ENCODE measurements at regions not wholly inside any gene's neighbourhood (a gene's known extent, or its start where the extent isn't known, plus 50 kb on each side); places are given as distances from the start of the nearest gene placed in this dataset.

DNA sequence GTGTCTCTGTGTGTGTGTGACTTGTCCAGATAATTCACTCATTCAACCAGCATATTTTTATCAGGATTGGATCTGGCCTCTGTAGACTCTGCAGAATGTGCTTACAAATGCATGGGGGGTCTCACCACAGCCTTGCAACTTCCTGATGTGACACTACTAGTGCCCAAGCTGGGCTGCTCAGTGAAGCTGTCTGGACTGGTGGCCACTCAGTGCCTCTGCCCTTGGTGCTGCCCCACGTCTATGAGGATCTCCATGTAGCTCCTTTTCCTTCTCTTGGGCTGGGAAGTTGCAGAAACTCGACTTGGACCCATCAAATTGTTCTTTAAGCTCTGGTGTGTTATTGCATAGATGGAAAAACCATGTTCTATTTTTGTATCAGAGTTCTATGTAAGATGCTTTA lies 75.8 kb downstream of the NRN1 start:
- TF ChIP-seq, protein P1, sequence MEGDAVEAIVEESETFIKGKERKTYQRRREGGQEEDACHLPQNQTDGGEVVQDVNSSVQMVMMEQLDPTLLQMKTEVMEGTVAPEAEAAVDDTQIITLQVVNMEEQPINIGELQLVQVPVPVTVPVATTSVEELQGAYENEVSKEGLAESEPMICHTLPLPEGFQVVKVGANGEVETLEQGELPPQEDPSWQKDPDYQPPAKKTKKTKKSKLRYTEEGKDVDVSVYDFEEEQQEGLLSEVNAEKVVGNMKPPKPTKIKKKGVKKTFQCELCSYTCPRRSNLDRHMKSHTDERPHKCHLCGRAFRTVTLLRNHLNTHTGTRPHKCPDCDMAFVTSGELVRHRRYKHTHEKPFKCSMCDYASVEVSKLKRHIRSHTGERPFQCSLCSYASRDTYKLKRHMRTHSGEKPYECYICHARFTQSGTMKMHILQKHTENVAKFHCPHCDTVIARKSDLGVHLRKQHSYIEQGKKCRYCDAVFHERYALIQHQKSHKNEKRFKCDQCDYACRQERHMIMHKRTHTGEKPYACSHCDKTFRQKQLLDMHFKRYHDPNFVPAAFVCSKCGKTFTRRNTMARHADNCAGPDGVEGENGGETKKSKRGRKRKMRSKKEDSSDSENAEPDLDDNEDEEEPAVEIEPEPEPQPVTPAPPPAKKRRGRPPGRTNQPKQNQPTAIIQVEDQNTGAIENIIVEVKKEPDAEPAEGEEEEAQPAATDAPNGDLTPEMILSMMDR (IDR thresholded peaks at IDR 0.05; ENCODE audit: insufficient read depth, low read depth, low read length): no peak
- TF ChIP-seq EZH2 (IDR thresholded peaks at IDR 0.05; ENCODE audit: insufficient read depth, low read length): no peak
